Bronchial epithelial cell (primary cell): ENCODE measurements at regions not wholly inside any gene's neighbourhood (a gene's known extent, or its start where the extent isn't known, plus 50 kb on each side); places are given as distances from the start of the nearest gene placed in this dataset.

Experiments used
- DNase-seq: peaks from one replicate; pipeline ENCODE4 v3.0.0-alpha.2; 2010; ENCODE audit warnings: low read depth
- FAIRE-seq: peaks from 2 replicates; lab custom pipeline; 2011; peaks lifted over from hg19 to GRCh38; lab: Jason Lieb, UNC
- H3K27me3 ChIP-seq: 2 replicates; pipeline ENCODE4 v1.5.1; 2011; ENCODE audit warnings: low read length; ENCODE audit not compliant: control insufficient read depth, insufficient read depth
- H3K36me3 ChIP-seq: 2 replicates; pipeline ENCODE4 v1.5.1; 2011; ENCODE audit warnings: low read length; ENCODE audit not compliant: control insufficient read depth, insufficient read depth
- H3K4me3 ChIP-seq: 2 replicates; pipeline ENCODE4 v1.5.1; 2011; ENCODE audit warnings: mild to moderate bottlenecking, low read depth, low read length, control low read depth
- CTCF ChIP-seq: IDR thresholded peaks from 2 replicates; pipeline ENCODE4 v1.5.1; 2011; ENCODE audit warnings: mild to moderate bottlenecking, moderate library complexity, low read length, control low read depth, inconsistent platforms; ENCODE audit not compliant: insufficient read depth, severe bottlenecking

- H3K36me3 ChIP-seq, result no peaks in the 10 kb centered on the region
- DNase-seq (no peak), FAIRE-seq (no peak)
- H3K27me3 ChIP-seq, result peaks cover 1% of the 10 kb centered on the region
- H3K4me3 ChIP-seq, result no peak overlapping the region
- TF ChIP-seq CTCF, result no peak
Measured at GRCh38 chr9:89838621-89839020, 233.8 kb downstream of the GADD45G start.

- DNase-seq (no peak), FAIRE-seq (no peak)
- Histone ChIP-seq H3K27me3 (peaks cover 1% of the 10 kb centered on the region), H3K4me3 (no peak overlapping the region), H3K36me3 (no peaks in the 10 kb centered on the region)
- no peak for TF ChIP-seq CTCF
Measured at GRCh38 chr9:89839449-89839848, 234.6 kb downstream of the GADD45G start.

GRCh38 chr9:89839952-89840351 lies 235.1 kb downstream of the GADD45G start:
- H3K27me3 ChIP-seq, result peaks cover 1% of the 10 kb centered on the region
- TF ChIP-seq CTCF, result no peak
- no peak for DNase-seq
- no peak for FAIRE-seq
- no peaks in the 10 kb centered on the region for H3K36me3 ChIP-seq
- no peak overlapping the region for H3K4me3 ChIP-seq

- TF ChIP-seq CTCF, result no peak
- DNase-seq (no peak), FAIRE-seq (no peak)
- Histone ChIP-seq H3K4me3 (no peak overlapping the region), H3K27me3 (peaks cover 1% of the 10 kb centered on the region), H3K36me3 (no peaks in the 10 kb centered on the region)
Measured at GRCh38 chr9:89841456-89841855, 236.6 kb downstream of the GADD45G start.

- FAIRE-seq (no peak), DNase-seq (no peak)
- Histone ChIP-seq H3K4me3 (no peak overlapping the region), H3K36me3 (no peaks in the 10 kb centered on the region), H3K27me3 (peaks cover 1% of the 10 kb centered on the region)
- TF ChIP-seq CTCF, result no peak
Measured at GRCh38 chr9:89842267-89842768, 237.5 kb downstream of the GADD45G start.

- Histone ChIP-seq H3K27me3 (no peaks in the 10 kb centered on the region), H3K36me3 (no peaks in the 10 kb centered on the region), H3K4me3 (no peak overlapping the region)
- no peak for TF ChIP-seq CTCF
- no peak for DNase-seq
- FAIRE-seq, result no peak
Measured at GRCh38 chr9:89843074-89843473, 238.3 kb downstream of the GADD45G start.
